ENCODE measurements at regions not wholly inside any gene's neighbourhood (a gene's known extent, or its start where the extent isn't known, plus 50 kb on each side); places are given as distances from the start of the nearest gene placed in this dataset.

GRCh38 chrY:12981074-12981473 lies 76.4 kb downstream of the DDX3Y start:
- DNase-seq, result no peak

DNA sequence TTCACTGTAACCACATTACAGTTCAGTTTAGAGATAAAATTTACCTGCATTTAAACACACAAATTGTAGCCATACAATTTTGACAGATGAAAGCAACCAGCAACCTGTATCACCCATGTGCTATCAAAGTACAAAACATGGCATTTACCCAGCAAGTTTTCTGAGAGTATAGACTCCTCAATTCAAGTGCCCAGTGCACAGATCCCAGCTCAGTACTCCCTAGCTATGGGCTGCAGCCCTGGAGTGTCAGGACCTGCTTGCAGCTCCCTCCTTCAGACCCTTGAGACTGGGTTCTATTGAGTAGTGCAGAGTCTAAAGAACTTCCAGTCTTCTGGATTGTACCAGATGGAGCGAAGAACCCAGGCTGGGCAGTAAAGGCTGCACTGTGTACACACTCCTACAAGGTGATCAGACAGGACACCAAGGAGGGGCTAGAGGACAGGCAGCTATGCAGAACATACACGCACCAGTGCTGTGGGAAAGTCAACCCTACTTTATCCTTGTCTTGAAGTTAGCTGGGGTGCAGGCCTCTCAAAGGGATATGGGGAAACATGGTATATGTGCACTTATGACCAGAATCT lies 77.7 kb downstream of the DDX3Y start:
- no peak for DNase-seq

- no peak for DNase-seq
Measured at GRCh38 chrY:12984637-12985344, 80.1 kb downstream of the DDX3Y start.

- no peak for DNase-seq
Measured at GRCh38 chrY:13017493-13017892, 112.8 kb downstream of the DDX3Y start.

DNA sequence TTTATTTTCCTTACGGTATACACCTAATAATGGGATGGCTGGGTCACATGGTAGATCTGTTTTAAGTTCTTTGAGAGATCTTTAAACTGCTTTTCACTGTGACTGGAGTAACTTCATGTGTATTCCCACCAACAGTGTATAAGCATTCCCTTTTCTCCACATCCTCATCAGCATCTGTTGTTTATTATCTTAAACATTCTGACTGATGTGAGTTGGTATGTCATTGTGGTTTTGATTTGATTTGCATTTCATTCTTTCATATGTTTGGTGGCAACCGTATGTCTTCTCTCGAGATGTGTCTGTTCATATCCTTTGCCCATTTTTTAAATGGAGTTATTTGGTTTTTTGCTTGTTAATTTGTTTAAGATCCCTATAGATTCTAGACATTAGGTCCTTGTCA lies 114.8 kb downstream of the DDX3Y start:
- peak; percentile 2 for DNase-seq

DNA sequence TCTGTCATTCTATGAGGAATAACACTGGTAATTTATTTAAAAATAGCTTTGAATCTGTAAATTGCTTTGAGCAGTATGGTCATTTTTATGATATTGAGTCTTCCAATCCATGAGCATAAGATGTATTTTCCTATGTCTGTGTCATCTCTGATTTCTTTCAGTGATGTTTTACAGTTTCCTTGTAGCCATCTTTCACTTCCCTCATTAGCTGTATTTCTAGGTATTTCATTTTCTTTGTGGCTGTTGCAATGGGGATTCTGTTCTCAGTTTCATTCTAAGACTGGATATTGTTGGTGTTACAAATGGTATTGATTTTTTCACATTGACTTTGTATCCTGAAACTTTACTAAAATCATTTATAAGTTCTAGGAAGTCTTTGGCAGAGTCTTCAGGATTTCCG lies 116.2 kb downstream of the DDX3Y start:
- DNase-seq, result no peak

DNA sequence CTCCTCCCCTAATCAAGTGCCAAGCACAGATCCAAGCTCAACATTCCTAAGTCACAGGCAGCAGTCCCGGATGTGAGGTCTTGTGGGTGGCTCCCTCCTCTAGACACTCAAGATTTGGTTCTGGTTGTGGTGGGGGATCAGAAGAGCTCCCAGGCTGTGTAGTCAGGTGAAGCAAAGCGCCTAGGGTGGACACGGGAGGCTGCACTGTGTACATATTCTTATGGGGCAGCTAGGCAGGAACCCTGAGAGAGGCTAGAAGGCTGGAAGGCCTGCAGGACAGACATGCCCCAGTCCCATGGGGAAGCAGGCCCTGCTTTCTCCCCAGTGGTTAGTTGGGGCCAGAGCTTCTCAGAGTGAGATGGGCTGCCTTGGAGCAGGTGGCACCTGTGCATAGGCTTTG lies 118.9 kb downstream of the DDX3Y start:
- DNase-seq, result no peak

- DNase-seq, result no peak
Measured at GRCh38 chrY:13024447-13024846, 119.8 kb downstream of the DDX3Y start.

- DNase-seq, result no peak
Measured at GRCh38 chrY:13026906-13027305, 122.2 kb downstream of the DDX3Y start.

- DNase-seq, result no peak
Measured at GRCh38 chrY:13040232-13040631, 135.6 kb downstream of the DDX3Y start.

- DNase-seq, result no peak
Measured at GRCh38 chrY:13053501-13053900, 148.8 kb downstream of the DDX3Y start.

DNA sequence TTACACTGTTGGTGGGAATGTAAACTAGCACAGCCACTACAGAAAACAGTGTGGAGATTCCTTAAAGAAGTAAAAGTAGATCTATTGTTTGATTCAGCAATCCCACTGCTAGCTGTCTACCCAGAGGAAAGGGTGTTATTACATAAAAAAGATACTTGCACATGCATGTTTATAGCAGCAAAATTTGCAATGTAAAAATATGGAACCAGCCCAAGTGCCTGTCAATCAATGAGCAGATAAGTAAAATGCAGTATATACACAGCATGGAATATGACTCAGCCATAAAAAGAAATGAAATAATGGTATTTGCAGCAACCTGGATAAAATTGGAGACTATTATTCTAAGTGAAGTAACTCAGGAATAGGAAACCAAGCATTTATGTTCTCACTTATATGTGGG lies 161.7 kb downstream of the DDX3Y start:
- DNase-seq, result no peak

- DNase-seq, result no peak
Measured at GRCh38 chrY:13068696-13069095, 164.0 kb downstream of the DDX3Y start.

DNA sequence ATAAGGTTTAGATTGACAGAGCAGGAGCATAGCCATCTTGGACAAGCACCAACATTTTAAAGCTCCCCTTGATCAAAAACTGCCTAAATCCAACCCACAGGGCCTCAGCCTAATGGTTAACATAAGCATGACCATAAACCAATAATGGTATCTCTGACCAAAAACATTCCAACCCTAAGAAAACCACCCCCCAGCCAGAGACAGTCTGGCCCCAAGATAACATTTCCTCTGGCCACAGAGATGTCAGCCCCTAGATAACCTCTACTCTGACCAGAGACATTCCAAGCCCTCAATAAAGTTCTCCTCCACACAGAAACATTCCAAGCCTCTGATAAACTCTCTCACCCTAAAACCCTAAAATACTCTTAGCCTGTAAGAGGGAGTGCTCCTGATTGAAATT lies 164.4 kb downstream of the DDX3Y start:
- DNase-seq, result no peak

DNA sequence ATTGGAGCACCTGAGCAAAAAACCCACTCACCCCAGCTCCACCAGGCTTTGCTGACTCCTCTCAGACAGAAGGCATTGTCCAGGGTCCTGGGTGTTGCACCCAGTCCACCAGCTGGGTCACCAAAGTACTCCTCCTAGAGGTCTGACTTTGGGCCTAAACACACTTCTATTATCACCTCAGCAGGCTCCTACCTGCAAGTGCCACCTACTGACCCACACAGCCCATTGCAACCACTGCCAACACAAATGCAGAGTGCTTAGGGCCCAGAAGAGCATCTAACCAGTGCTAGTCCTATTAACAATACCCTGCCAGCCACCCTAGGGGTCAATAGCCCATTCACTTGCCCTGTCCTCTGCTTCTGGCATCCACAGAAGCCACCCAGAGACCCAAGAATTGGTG lies 178.1 kb downstream of the DDX3Y start:
- DNase-seq, result no peak

- DNase-seq, result no peak
Measured at GRCh38 chrY:13091575-13091974, 186.9 kb downstream of the DDX3Y start.

GRCh38 chrY:13092986-13093385 lies 188.3 kb downstream of the DDX3Y start:
- no peak for DNase-seq

- DNase-seq, result no peak
Measured at GRCh38 chrY:13093461-13093860, 188.8 kb downstream of the DDX3Y start.

- no peak for DNase-seq
Measured at GRCh38 chrY:13094411-13094810, 189.7 kb downstream of the DDX3Y start.

- no peak for DNase-seq
Measured at GRCh38 chrY:13094904-13095600, 190.4 kb downstream of the DDX3Y start.

DNA sequence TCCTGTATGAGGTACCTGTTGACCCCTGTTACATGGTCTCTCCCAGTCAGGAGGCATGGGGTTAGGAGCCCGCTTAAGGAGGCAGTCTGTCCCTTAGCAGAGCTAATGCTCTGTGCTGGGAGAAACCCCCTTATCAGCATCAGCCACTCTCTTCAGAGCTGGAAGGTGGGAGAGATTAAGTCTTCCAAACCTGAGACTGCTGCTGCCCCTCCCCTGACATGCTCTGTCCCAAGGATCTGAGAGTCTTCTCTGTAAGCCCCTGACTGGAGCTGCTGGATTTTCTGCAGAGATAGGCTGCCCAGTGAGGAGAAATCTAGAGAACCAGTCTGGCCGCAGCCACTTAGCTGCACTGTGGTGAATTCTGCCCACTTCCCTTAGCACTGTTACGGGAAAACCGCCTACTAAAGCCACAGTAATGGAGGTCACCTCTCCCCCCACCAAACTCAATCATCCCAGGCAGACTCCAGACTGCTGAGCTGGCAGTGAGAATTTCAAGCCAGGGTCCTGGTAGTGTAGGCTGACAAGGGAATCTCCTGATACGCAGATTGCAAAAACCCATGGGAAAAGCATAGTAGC lies 222.3 kb downstream of the DDX3Y start:
- DNase-seq, result no peak

DNA sequence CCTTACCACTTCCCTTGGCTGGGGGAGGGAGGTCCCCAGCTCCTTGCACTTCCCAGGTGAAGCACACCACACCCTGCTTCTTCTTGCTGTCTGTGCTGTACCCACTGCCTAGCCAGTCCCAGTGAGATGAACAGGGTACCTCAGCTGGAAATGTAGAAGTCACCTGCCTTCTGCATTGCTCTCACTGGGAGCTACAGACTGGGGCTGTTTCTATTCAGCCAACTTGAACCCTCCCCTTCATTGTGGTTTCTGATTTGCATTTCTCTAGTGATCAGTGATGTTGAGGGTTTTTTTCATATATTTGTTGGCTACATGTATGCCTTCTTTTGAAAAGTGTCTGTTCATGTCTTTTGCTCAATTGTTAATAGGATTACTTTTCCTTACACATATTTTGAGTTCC lies 222.8 kb downstream of the DDX3Y start:
- DNase-seq, result no peak

- DNase-seq, result no peak
Measured at GRCh38 chrY:13149148-13149547, 244.5 kb downstream of the DDX3Y start.

- DNase-seq, result no peak
Measured at GRCh38 chrY:13167698-13168097, 263.0 kb downstream of the DDX3Y start.
